ENCODE measurements at regions not wholly inside any gene's neighbourhood (a gene's known extent, or its start where the extent isn't known, plus 50 kb on each side); places are given as distances from the start of the nearest gene placed in this dataset.

GRCh38 chr18:25662272-25662671 lies 310.3 kb upstream of the ZNF521 start:
- Histone ChIP-seq H3K36me3 (ENCODE audit: insufficient read depth in 1 of 2, low read depth in 1 of 2) (no peaks in the 10 kb centered on the region), H3K4me1 (no peaks in the 10 kb centered on the region), H3K9me3 (no peaks in the 10 kb centered on the region), H3K4me3 (no peak overlapping the region), H3K27me3 (ENCODE audit: insufficient read depth in 3 of 3, low read length in 2 of 3) (no peaks in the 10 kb centered on the region), H3K27ac (no peak overlapping the region)
- DNase-seq (no peak), ATAC-seq (no peak)
- no peak for TF ChIP-seq CTCF (IDR thresholded peaks at IDR 0.05)
- intact Hi-C loops (cut with DNase I) = no loop called here
- 57 to 68% (median 63%) methylated on average over 4 of the region's 4 CpGs for WGBS, 3 donors

- DNase-seq (no peak), ATAC-seq (no peak)
- Histone ChIP-seq H3K9me3 (no peaks in the 10 kb centered on the region), H3K27me3 (ENCODE audit: insufficient read depth in 3 of 3, low read length in 2 of 3) (no peaks in the 10 kb centered on the region), H3K36me3 (ENCODE audit: insufficient read depth in 1 of 2, low read depth in 1 of 2) (no peaks in the 10 kb centered on the region), H3K4me3 (no peak overlapping the region), H3K27ac (no peak overlapping the region), H3K4me1 (no peaks in the 10 kb centered on the region)
- no peak for TF ChIP-seq CTCF (IDR thresholded peaks at IDR 0.05)
- intact Hi-C loops (cut with DNase I) = no loop called here
- 63 to 66% (median 66%) methylated on average over 6 of the region's 6 CpGs for WGBS, 3 donors
Observed at GRCh38 chr18:25661831-25662230, 309.9 kb upstream of the ZNF521 start.

- no peak overlapping the region for H3K27ac ChIP-seq
- H3K9me3 ChIP-seq = no peaks in the 10 kb centered on the region
- H3K4me3 ChIP-seq = no peak overlapping the region
- no peaks in the 10 kb centered on the region for H3K27me3 ChIP-seq (ENCODE audit: insufficient read depth in 3 of 3, low read length in 2 of 3)
- no peaks in the 10 kb centered on the region for H3K36me3 ChIP-seq (ENCODE audit: insufficient read depth in 1 of 2, low read depth in 1 of 2)
- ATAC-seq (no peak), DNase-seq (no peak)
- TF ChIP-seq CTCF (IDR thresholded peaks at IDR 0.05) = no peak
- intact Hi-C loops (cut with DNase I) = no loop called here
- H3K4me1 ChIP-seq = no peaks in the 10 kb centered on the region
- 88 to 94% (median 90%) methylated on average over 6 of the region's 6 CpGs for WGBS, 3 donors
Observed at GRCh38 chr18:25659541-25659940, 307.6 kb upstream of the ZNF521 start.

- no peak for DNase-seq
- no peaks in the 10 kb centered on the region for H3K4me1 ChIP-seq
- no peak overlapping the region for H3K27ac ChIP-seq
- H3K9me3 ChIP-seq = no peaks in the 10 kb centered on the region
- WGBS, 3 donors = 79 to 81% (median 79%) methylated on average over 4 of the region's 4 CpGs
- H3K4me3 ChIP-seq = no peak overlapping the region
- intact Hi-C loops (cut with DNase I) = no loop called here
- H3K27me3 ChIP-seq (ENCODE audit: insufficient read depth in 3 of 3, low read length in 2 of 3) = no peaks in the 10 kb centered on the region
- no peak for TF ChIP-seq CTCF (IDR thresholded peaks at IDR 0.05)
- no peak for ATAC-seq
- no peaks in the 10 kb centered on the region for H3K36me3 ChIP-seq (ENCODE audit: insufficient read depth in 1 of 2, low read depth in 1 of 2)
Observed at GRCh38 chr18:25658476-25658875, 306.5 kb upstream of the ZNF521 start.

- Histone ChIP-seq H3K9me3 (no peaks in the 10 kb centered on the region), H3K27ac (no peak overlapping the region), H3K27me3 (ENCODE audit: insufficient read depth in 3 of 3, low read length in 2 of 3) (no peaks in the 10 kb centered on the region), H3K4me3 (no peak overlapping the region), H3K4me1 (no peaks in the 10 kb centered on the region), H3K36me3 (ENCODE audit: insufficient read depth in 1 of 2, low read depth in 1 of 2) (no peaks in the 10 kb centered on the region)
- intact Hi-C loops (cut with DNase I) = no loop called here
- TF ChIP-seq CTCF (IDR thresholded peaks at IDR 0.05) = no peak
- ATAC-seq (peak in 1 of 4 donors; percentile 53), DNase-seq (no peak)
- 48 to 55% (median 52%) methylated on average over 1 of the region's 1 CpG for WGBS, 3 donors
Observed at GRCh38 chr18:25651553-25651952, 299.6 kb upstream of the ZNF521 start.
